GM23338 (cell line): ENCODE measurements at regions not wholly inside any gene's neighbourhood (a gene's known extent, or its start where the extent isn't known, plus 50 kb on each side); places are given as distances from the start of the nearest gene placed in this dataset.

ENCODE experiments used
- ATAC-seq: fragments of 200-7000 bp; cut with Tn5 transposase; 3 replicates; pipeline ENCODE4 v1.9.1; 2020
- DNase-seq: peaks from one replicate; pipeline ENCODE4 v3.0.0-alpha.2; 2015; ENCODE audit warnings: low spot score
- H2AFZ ChIP-seq: fragments of 200-600 bp; sonication (generic); 2 replicates; pipeline ENCODE4 v1.8.0; 2016; ENCODE audit warnings: antibody characterized with exemption, mild to moderate bottlenecking, moderate library complexity
- H3F3A ChIP-seq: fragments of 200-600 bp; sonication (generic); replicated peaks from 2 replicates; pipeline ENCODE4 v1.8.0; 2017; ENCODE audit warnings: antibody characterized with exemption, mixed run types, low read depth
- H3K27ac ChIP-seq: fragments of 200-600 bp; sonication (generic); 2 replicates; pipeline ENCODE4 v1.6.1; 2016; ENCODE audit warnings: low read depth
- H3K27me3 ChIP-seq: fragments of 200-600 bp; sonication (generic); 2 replicates; pipeline ENCODE4 v1.8.0; 2016; ENCODE audit warnings: mild to moderate bottlenecking, mixed run types, moderate library complexity; ENCODE audit not compliant: insufficient read depth
- H3K36me3 ChIP-seq: fragments of 200-600 bp; sonication (generic); 2 replicates; pipeline ENCODE4 v1.8.0; 2016; ENCODE audit warnings: mild to moderate bottlenecking; ENCODE audit not compliant: insufficient read depth
- H3K4me1 ChIP-seq: fragments of 200-600 bp; sonication (generic); 2 replicates; pipeline ENCODE4 v1.8.0; 2016; ENCODE audit warnings: mild to moderate bottlenecking, moderate library complexity; ENCODE audit not compliant: insufficient read depth
- H3K4me2 ChIP-seq: fragments of 200-600 bp; sonication (generic); 2 replicates; pipeline ENCODE4 v1.7.1; 2017; ENCODE audit warnings: mixed run types
- H3K4me3 ChIP-seq: fragments of 200-600 bp; sonication (generic); 2 replicates; pipeline ENCODE4 v1.6.1; 2016; ENCODE audit warnings: mixed run types
- H3K79me2 ChIP-seq: fragments of 200-600 bp; sonication (generic); replicated peaks from 2 replicates; pipeline ENCODE4 v1.8.0; 2017; ENCODE audit warnings: mild to moderate bottlenecking; ENCODE audit not compliant: insufficient read depth
- H3K9me2 ChIP-seq: fragments of 200-600 bp; sonication (generic); 2 replicates; pipeline ENCODE4 v1.8.0; 2017; ENCODE audit not compliant: insufficient read depth
- H4K20me1 ChIP-seq: fragments of 200-600 bp; sonication (generic); replicated peaks from 2 replicates; pipeline ENCODE4 v1.8.0; 2017; ENCODE audit warnings: mild to moderate bottlenecking; ENCODE audit not compliant: insufficient read depth
- H3K27ac Mint-ChIP-seq: 2 replicates; pipeline ENCODE4 v1.8.0; 2020; ENCODE audit warnings: inconsistent platforms, mild to moderate bottlenecking, moderate library complexity, mixed read lengths
- H3K27me3 Mint-ChIP-seq: 3 replicates; pipeline ENCODE4 v1.8.0; 2022; ENCODE audit warnings: low read depth, mild to moderate bottlenecking, moderate library complexity, mixed read lengths, inconsistent platforms; ENCODE audit not compliant: insufficient read depth, poor library complexity
- H3K36me3 Mint-ChIP-seq: 3 replicates; pipeline ENCODE4 v1.8.0; 2021; ENCODE audit warnings: low read depth, mild to moderate bottlenecking, inconsistent platforms, moderate library complexity, mixed read lengths
- H3K4me1 Mint-ChIP-seq: 3 replicates; pipeline ENCODE4 v1.8.0; 2020; ENCODE audit warnings: mild to moderate bottlenecking, inconsistent platforms, mixed read lengths
- H3K4me3 Mint-ChIP-seq: 3 replicates; pipeline ENCODE4 v1.8.0; 2021; ENCODE audit warnings: moderate library complexity, mild to moderate bottlenecking, inconsistent platforms, mixed read lengths
- H3K9me3 Mint-ChIP-seq: 3 replicates; pipeline ENCODE4 v1.8.0; 2020; ENCODE audit warnings: moderate library complexity, mild to moderate bottlenecking, inconsistent platforms, mixed read lengths
- CREB1 ChIP-seq: fragments of 250-450 bp; sonication (Bioruptor Pico); IDR thresholded peaks from 2 replicates; pipeline ENCODE4 v1.5.0; 2020; ENCODE audit warnings: low read depth, mild to moderate bottlenecking, moderate library complexity
- CTCF ChIP-seq, 2 experiments: fragments of 200-600 bp in 1 of 2; sonication (generic) in 1 of 2; conservative IDR thresholded peaks; 2 replicates each; pipeline versions ENCODE4 v1.5.1 to v1.6.1; 2016 to 2017; ENCODE audit warnings: antibody characterized with exemption in 2 of 2, low read depth in 2 of 2, mild to moderate bottlenecking in 2 of 2, moderate library complexity in 1 of 2
- ETS1 ChIP-seq: IDR thresholded peaks from 2 replicates; pipeline ENCODE4 v1.6.1; 2016; ENCODE audit warnings: antibody characterized with exemption
- EZH2 ChIP-seq: fragments of 200-600 bp; sonication (generic); IDR thresholded peaks from one replicate; pipeline ENCODE4 v1.8.0; 2017; ENCODE audit warnings: antibody characterized with exemption, mild to moderate bottlenecking, low read depth; ENCODE audit not compliant: unreplicated experiment
- EZH2phosphoT487 ChIP-seq: fragments of 200-600 bp; sonication (generic); IDR thresholded peaks from one replicate; pipeline ENCODE4 v1.8.1; 2018; ENCODE audit warnings: antibody characterized with exemption; ENCODE audit not compliant: unreplicated experiment
- JUNB ChIP-seq: IDR thresholded peaks from one replicate; pipeline ENCODE4 v1.6.1; 2016; ENCODE audit warnings: antibody characterized with exemption; ENCODE audit not compliant: unreplicated experiment
- NANOG ChIP-seq: IDR thresholded peaks from 2 replicates; pipeline ENCODE4 v1.6.1; 2016; ENCODE audit warnings: antibody characterized with exemption, borderline replicate concordance
- POLR2AphosphoS5 ChIP-seq: IDR thresholded peaks from 2 replicates; pipeline ENCODE4 v1.6.1; 2016; ENCODE audit warnings: antibody characterized with exemption, low read depth
- REST ChIP-seq: IDR thresholded peaks from one replicate; pipeline ENCODE4 v1.6.1; 2018; ENCODE audit warnings: antibody characterized with exemption; ENCODE audit not compliant: unreplicated experiment
- STAT1 ChIP-seq: IDR thresholded peaks from one replicate; pipeline ENCODE4 v1.6.1; 2016; ENCODE audit warnings: antibody characterized with exemption; ENCODE audit not compliant: unreplicated experiment
- ZNF114 ChIP-seq: fragments of 250-450 bp; sonication (Bioruptor Pico); IDR thresholded peaks from 2 replicates; pipeline ENCODE4 v1.5.0; 2020; ENCODE audit warnings: mild to moderate bottlenecking, moderate library complexity
- ZNF331 ChIP-seq: fragments of 250-450 bp; sonication (Bioruptor Pico); IDR thresholded peaks from 2 replicates; pipeline ENCODE4 v1.5.0; 2020; ENCODE audit warnings: low read depth, mild to moderate bottlenecking, moderate library complexity
- ZNF462 ChIP-seq: fragments of 250-450 bp; sonication (Bioruptor Pico); IDR thresholded peaks from 2 replicates; pipeline ENCODE4 v1.5.0; 2020; ENCODE audit warnings: mild to moderate bottlenecking, moderate library complexity

GRCh38 chr2:5285061-5285460 is 407.1 kb upstream of the SOX11 start:
- no peaks in the 10 kb centered on the region for H3K9me2 ChIP-seq
- no peak overlapping the region for H3K4me3 Mint-ChIP-seq
- no peaks in the 10 kb centered on the region for H4K20me1 ChIP-seq
- H3K4me1 ChIP-seq, result no peaks in the 10 kb centered on the region
- peaks cover 2% of the 10 kb centered on the region for H3K27me3 Mint-ChIP-seq
- H3F3A ChIP-seq, result no peaks in the 10 kb centered on the region
- H3K27ac Mint-ChIP-seq, result no peak overlapping the region
- no peaks in the 10 kb centered on the region for H3K27me3 ChIP-seq
- no peaks in the 10 kb centered on the region for H3K79me2 ChIP-seq
- H3K36me3 Mint-ChIP-seq, result no peaks in the 10 kb centered on the region
- H3K27ac ChIP-seq, result no peak overlapping the region
- H3K4me3 ChIP-seq, result no peak overlapping the region
- TF ChIP-seq ZNF114 (CRISPR knock-in tag), result no peak
- TF ChIP-seq POLR2AphosphoS5, result no peak
- no peak for TF ChIP-seq NANOG
- TF ChIP-seq EZH2phosphoT487, result no peak
- no peak for TF ChIP-seq JUNB
- no peak for TF ChIP-seq ZNF331 (CRISPR knock-in tag)
- TF ChIP-seq CTCF (conservative IDR thresholded peaks at IDR 0.05; ENCODE audit: low read depth in 2 of 2), result no peak
- TF ChIP-seq EZH2, result no peak
- TF ChIP-seq STAT1, result no peak
- no peak for TF ChIP-seq ETS1
- no peak for TF ChIP-seq ZNF462
- no peak for TF ChIP-seq CREB1 (CRISPR knock-in tag)
- no peak for TF ChIP-seq REST
- H3K4me1 Mint-ChIP-seq, result no peaks in the 10 kb centered on the region
- H3K36me3 ChIP-seq, result no peaks in the 10 kb centered on the region
- H3K9me3 Mint-ChIP-seq, result peaks cover 62% of the 10 kb centered on the region
- no peak for DNase-seq
- H3K4me2 ChIP-seq, result no peak overlapping the region
- ATAC-seq, result no peak
- no peak overlapping the region for H2AFZ ChIP-seq
